Esophagus squamous epithelium (tissue), 5 donors: ENCODE measurements at regions not wholly inside any gene's neighbourhood (a gene's known extent, or its start where the extent isn't known, plus 50 kb on each side); places are given as distances from the start of the nearest gene placed in this dataset.

ENCODE experiments used
- DNase-seq: peaks from one replicate; lab custom pipeline; 2025; lab: John Stamatoyannopoulos, UW
- H3K27ac ChIP-seq, 4 donors: fragments of 200-600 bp; sonication (generic); one replicate each; pipeline ENCODE4 v1.5.1; 2016 to 2019; ENCODE audit warnings: mild to moderate bottlenecking in 1 of 4
- H3K27me3 ChIP-seq, 4 donors: fragments of 200-600 bp; sonication (generic); 1 replicate in 3 of 4; 2 replicates in 1 of 4; pipeline versions ENCODE4 v1.5.1 to v1.6.0; 2017 to 2021; ENCODE audit warnings: antibody characterized with exemption in 1 of 4
- H3K36me3 ChIP-seq, 3 donors: fragments of 200-600 bp; sonication (generic); one replicate each; pipeline ENCODE4 v1.5.1; 2016 to 2019
- H3K4me1 ChIP-seq, 3 donors: fragments of 200-600 bp; sonication (generic); one replicate each; pipeline ENCODE4 v1.5.1; 2017 to 2019
- H3K4me3 ChIP-seq, 4 donors: fragments of 200-600 bp; sonication (generic); 1 replicate in 3 of 4; 2 replicates in 1 of 4; pipeline ENCODE4 v1.5.1; 2016 to 2019; ENCODE audit warnings: mild to moderate bottlenecking in 2 of 4, moderate library complexity in 1 of 4
- H3K9me3 ChIP-seq, 3 donors: fragments of 200-600 bp; sonication (generic); one replicate each; pipeline ENCODE4 v1.5.1; 2016 to 2019
- POLR2A ChIP-seq, 4 donors: fragments of 450-650 bp; IDR thresholded peaks; one replicate each; pipeline ENCODE4 v1.6.1; 2017; ENCODE audit warnings: antibody characterized with exemption in 4 of 4, mild to moderate bottlenecking in 4 of 4, moderate library complexity in 3 of 4
- WGBS, 2 donors: methylation state at CpG; one replicate each; pipeline ENCODE4 v1.1.5; 2018; 5-methylcytosine and 5-hydroxymethylcytosine counted together
- intact Hi-C: fragments of 100-400 bp; cut with DNase I; formaldehyde crosslinking; loops from one replicate; pipeline ENCODE4 v1.15.0; 2022
- TF ChIP-seq, protein P1 (sequence below), 6 experiments: fragments of 450-650 bp in 4 of 6; fragments of 200-600 bp in 2 of 6; sonication (generic) in 2 of 6; IDR thresholded peaks; one replicate each; pipeline ENCODE4 v1.5.1; 2016 to 2019; ENCODE audit warnings: antibody characterized with exemption in 6 of 6, mild to moderate bottlenecking in 4 of 6, moderate library complexity in 4 of 6
- donor health status: DM: yes; HTN: yes; CAD: no.

DNA sequence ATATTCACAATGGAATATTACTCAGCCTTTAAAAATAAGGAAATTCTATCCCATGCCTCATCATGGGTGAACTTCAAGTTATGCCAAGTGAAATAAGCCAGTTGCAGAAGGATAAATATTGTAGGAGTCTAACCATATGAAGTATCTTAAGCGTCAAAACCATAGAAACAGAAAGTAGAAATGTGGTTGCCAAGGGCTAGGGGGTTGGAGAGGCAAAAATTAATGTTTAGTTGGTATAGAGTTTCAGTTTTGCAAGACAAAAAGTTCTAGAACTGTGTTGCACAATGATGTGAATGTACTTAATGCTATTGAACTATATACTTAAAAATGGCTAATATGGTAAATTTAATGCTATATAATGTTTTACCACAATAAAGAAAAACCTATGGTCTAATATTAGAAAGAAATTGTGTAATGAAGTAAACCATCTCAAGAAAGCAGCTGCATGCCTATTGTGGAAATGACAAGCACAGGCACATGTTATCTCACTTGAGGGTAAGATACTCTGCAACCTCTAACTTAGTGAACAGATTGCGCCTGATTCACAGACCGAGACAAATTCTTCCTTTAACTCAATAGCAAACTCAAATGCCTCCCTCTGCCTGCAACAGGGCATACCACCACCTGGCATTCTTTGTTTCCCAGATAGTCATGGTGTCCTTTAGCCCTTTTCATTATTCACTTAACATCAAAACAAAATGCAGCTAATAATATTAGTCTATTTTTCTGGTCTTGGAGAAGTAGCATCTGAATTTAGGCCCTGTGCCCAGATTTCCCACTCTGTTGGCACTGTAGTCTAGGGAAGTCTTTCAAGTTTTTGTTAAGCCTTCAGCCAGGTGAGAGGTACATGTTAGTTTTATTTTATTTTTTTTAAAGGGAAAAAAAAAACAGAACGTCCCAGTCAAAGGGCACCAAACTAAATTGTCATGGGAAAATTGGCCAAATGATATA lies 80.2 kb upstream of the ACP3 start:
- H3K4me1 ChIP-seq: no peaks in the 10 kb centered on the region
- intact Hi-C loops: no loop called here
- no peak overlapping the region for H3K4me3 ChIP-seq
- 61 to 67% methylated on average over 4 of the region's 4 CpGs for WGBS, 2 donors
- TF ChIP-seq, protein P1, sequence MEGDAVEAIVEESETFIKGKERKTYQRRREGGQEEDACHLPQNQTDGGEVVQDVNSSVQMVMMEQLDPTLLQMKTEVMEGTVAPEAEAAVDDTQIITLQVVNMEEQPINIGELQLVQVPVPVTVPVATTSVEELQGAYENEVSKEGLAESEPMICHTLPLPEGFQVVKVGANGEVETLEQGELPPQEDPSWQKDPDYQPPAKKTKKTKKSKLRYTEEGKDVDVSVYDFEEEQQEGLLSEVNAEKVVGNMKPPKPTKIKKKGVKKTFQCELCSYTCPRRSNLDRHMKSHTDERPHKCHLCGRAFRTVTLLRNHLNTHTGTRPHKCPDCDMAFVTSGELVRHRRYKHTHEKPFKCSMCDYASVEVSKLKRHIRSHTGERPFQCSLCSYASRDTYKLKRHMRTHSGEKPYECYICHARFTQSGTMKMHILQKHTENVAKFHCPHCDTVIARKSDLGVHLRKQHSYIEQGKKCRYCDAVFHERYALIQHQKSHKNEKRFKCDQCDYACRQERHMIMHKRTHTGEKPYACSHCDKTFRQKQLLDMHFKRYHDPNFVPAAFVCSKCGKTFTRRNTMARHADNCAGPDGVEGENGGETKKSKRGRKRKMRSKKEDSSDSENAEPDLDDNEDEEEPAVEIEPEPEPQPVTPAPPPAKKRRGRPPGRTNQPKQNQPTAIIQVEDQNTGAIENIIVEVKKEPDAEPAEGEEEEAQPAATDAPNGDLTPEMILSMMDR (IDR thresholded peaks at IDR 0.05): no peak
- TF ChIP-seq POLR2A (IDR thresholded peaks at IDR 0.05): no peak
- no peaks in the 10 kb centered on the region for H3K27me3 ChIP-seq
- H3K36me3 ChIP-seq: no peaks in the 10 kb centered on the region
- H3K27ac ChIP-seq: no peak overlapping the region
- DNase-seq: no peak
- H3K9me3 ChIP-seq: no peaks in the 10 kb centered on the region

DNA sequence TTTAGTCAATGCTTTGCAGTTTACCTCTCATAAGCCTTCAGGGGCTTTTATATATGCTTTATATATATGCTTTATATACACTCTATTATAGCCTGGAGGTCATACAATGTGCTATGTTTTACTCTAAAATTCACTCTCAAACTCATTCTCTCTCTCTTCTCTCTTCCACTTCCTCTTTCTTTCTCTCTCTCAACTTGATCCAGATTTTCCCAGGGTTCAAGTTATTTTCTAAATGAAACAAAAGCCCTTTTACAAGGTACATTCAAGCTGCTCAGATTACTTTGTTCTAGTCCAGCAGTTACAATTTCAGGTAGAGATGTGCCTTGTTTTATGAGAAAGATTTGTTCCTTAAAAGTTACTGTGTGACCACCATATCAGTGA lies 79.6 kb upstream of the ACP3 start:
- TF ChIP-seq, protein P1 (IDR thresholded peaks at IDR 0.05): no peak
- TF ChIP-seq POLR2A (IDR thresholded peaks at IDR 0.05): no peak
- Histone ChIP-seq H3K9me3 (no peaks in the 10 kb centered on the region), H3K36me3 (no peaks in the 10 kb centered on the region), H3K27me3 (no peaks in the 10 kb centered on the region), H3K27ac (no peak overlapping the region), H3K4me1 (no peaks in the 10 kb centered on the region), H3K4me3 (no peak overlapping the region)
- intact Hi-C loops: no loop called here
- no peak for DNase-seq

DNA sequence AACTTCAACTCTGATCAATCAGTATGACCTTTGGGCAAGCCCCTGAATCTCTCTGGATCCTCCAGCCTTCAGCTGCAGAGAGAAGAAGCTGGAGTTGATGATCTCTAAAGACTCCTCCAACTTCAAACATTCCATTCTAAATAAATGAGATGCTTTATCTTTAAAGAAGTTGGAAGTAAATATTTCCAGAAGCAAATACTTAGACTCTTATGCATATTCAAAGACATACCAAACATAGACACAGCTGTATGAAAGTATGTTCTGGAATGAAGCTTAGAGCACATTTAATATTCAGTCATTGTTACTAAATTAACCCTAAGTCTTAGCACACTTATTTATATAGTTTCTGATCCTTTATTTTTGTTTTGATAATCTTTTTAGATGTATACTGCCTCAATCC lies 77.6 kb upstream of the ACP3 start:
- no peak for TF ChIP-seq POLR2A (IDR thresholded peaks at IDR 0.05)
- TF ChIP-seq, protein P1 (IDR thresholded peaks at IDR 0.05): no peak
- H3K4me3 ChIP-seq: no peak overlapping the region
- H3K4me1 ChIP-seq: no peaks in the 10 kb centered on the region
- H3K36me3 ChIP-seq: no peaks in the 10 kb centered on the region
- H3K9me3 ChIP-seq: no peaks in the 10 kb centered on the region
- intact Hi-C loops: no loop called here
- no peak for DNase-seq
- H3K27me3 ChIP-seq: no peaks in the 10 kb centered on the region
- H3K27ac ChIP-seq: no peak overlapping the region

DNA sequence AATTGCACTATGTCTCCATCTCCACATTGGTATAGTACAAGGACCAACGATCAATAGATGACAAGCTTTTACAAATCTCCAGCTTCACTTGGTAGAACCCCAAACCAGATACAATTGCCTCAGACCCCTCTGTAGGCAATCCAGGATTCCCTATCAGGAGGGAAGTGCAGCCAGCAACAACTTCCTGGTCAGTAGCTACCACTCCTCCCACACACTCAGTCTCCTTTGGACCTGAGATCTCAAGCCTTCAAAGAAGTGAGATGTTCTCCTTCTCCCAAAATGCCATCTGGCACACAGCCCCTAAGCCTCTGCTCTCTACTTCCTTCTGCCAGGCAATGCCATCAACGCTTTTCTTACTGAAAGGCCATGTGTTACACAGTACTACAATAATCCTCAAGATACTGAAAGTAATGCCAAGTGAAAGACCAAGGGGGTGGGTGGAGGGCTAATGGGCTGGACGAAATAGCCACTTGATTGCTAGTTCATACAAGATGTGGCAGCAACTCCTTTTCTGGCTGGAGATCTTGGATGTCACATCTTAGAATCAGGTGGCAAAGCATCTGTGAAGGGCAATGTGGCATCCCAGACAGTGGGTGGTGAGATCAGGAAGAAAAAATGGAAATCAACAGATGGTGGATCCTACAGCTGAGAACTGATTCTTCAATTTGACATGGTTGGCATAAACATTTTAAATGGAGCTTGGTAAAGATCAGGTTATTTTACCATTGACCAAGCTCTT lies 75.3 kb upstream of the ACP3 start:
- Histone ChIP-seq H3K27ac (no peak overlapping the region), H3K27me3 (no peaks in the 10 kb centered on the region), H3K4me1 (peaks cover 0 to 10% (median 0%) of the 10 kb centered on the region in 3 donors), H3K36me3 (no peaks in the 10 kb centered on the region), H3K4me3 (no peak overlapping the region), H3K9me3 (no peaks in the 10 kb centered on the region)
- DNase-seq: no peak
- TF ChIP-seq POLR2A (IDR thresholded peaks at IDR 0.05): no peak
- TF ChIP-seq, protein P1 (IDR thresholded peaks at IDR 0.05): no peak
- intact Hi-C loops: no loop called here
- WGBS, 2 donors: 65 to 66% methylated on average over 3 of the region's 3 CpGs

DNA sequence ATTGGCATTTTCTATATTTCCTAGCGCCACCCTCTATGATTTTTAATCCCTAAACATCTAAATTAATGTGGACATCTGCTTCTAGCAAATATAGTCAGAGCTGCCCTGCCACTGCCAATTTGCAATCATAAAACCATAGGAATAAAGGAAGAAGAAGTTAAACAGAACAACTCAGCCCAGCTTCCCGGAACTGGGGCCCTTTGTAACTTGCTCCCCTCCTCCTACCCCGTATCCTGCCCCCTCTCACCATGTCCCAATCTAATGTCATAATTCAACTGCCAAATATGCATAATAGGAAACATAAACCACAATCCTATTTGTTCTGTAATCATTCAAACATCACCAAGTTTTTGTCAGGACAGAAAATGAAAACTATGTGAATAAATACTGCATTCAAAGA lies 74.4 kb upstream of the ACP3 start:
- no peak for DNase-seq
- intact Hi-C loops: no loop called here
- no peak for TF ChIP-seq POLR2A (IDR thresholded peaks at IDR 0.05)
- Histone ChIP-seq H3K4me3 (no peak overlapping the region), H3K4me1 (peaks cover 0 to 10% (median 0%) of the 10 kb centered on the region in 3 donors), H3K9me3 (no peaks in the 10 kb centered on the region), H3K27me3 (no peaks in the 10 kb centered on the region), H3K27ac (no peak overlapping the region), H3K36me3 (no peaks in the 10 kb centered on the region)
- WGBS, 2 donors: 39 to 74% methylated on average over 3 of the region's 3 CpGs
